PC-3 (cell line): ENCODE measurements at regions not wholly inside any gene's neighbourhood (a gene's known extent, or its start where the extent isn't known, plus 50 kb on each side); places are given as distances from the start of the nearest gene placed in this dataset.

Experiments used
- ATAC-seq: fragments of 200-7000 bp; cut with Tn5 transposase; 2 replicates; pipeline ENCODE4 v1.9.1; 2020; ENCODE audit warnings: mild to moderate bottlenecking, moderate library complexity
- BruUV-seq: library from RNA; stranded (reverse); fragments of 400-500 nt; replicated peaks from 2 replicates; lab custom pipeline; 2021; lab: Mats Ljungman, UMichigan
- CTCF ChIA-PET: fragments of 300-600 bp; sonication (Branson Sonifier 250); formaldehyde crosslinking; loops from one replicate; lab custom pipeline; 2022; ENCODE audit warnings: antibody characterized with exemption; lab: Charles Lee
- POLR2A ChIA-PET: fragments of 300-600 bp; sonication (Branson Sonifier 250); formaldehyde crosslinking; loops from one replicate; lab custom pipeline; 2022; ENCODE audit warnings: antibody characterized with exemption; ENCODE audit not compliant: unreplicated experiment; lab: Charles Lee
- DNase-seq: peaks from one replicate; pipeline ENCODE4 v3.0.0-alpha.2; 2015
- H2AFZ ChIP-seq: fragments of 300-600 bp; sonication (generic); 2 replicates; pipeline ENCODE4 v1.6.0; 2016; ENCODE audit warnings: antibody characterized with exemption, low read length
- H3F3A ChIP-seq: fragments of 300-600 bp; sonication (generic); one replicate; pipeline ENCODE4 v1.6.0; 2017; ENCODE audit warnings: antibody characterized with exemption, low read length, control low read depth, mild to moderate bottlenecking; ENCODE audit not compliant: unreplicated experiment
- H3K27ac ChIP-seq: fragments of 300-600 bp; sonication (generic); 2 replicates; pipeline ENCODE4 v1.5.1; 2016; ENCODE audit warnings: mild to moderate bottlenecking, low read length
- H3K27me3 ChIP-seq: fragments of 300-600 bp; sonication (generic); 2 replicates; pipeline ENCODE4 v1.6.1; 2016; ENCODE audit warnings: low read length, mixed read lengths
- H3K36me3 ChIP-seq: fragments of 300-600 bp; sonication (generic); 2 replicates; pipeline ENCODE4 v1.6.1; 2016; ENCODE audit warnings: low read depth, mixed run types, low read length, mixed read lengths
- H3K4me1 ChIP-seq: fragments of 300-600 bp; sonication (generic); 2 replicates; pipeline ENCODE4 v1.5.1; 2016; ENCODE audit warnings: low read length; ENCODE audit not compliant: insufficient read depth
- H3K4me2 ChIP-seq: fragments of 300-600 bp; sonication (generic); 2 replicates; pipeline ENCODE4 v1.6.0; 2016; ENCODE audit warnings: low read length
- H3K4me3 ChIP-seq: fragments of 300-600 bp; sonication (generic); 2 replicates; pipeline ENCODE4 v1.5.1; 2016; ENCODE audit warnings: mild to moderate bottlenecking, low read length, mixed read lengths
- H3K79me2 ChIP-seq: fragments of 300-600 bp; sonication (generic); 2 replicates; pipeline ENCODE4 v1.6.1; 2017; ENCODE audit warnings: low read length, mixed read lengths
- H3K9ac ChIP-seq: fragments of 300-600 bp; sonication (generic); 2 replicates; pipeline ENCODE4 v1.6.0; 2016; ENCODE audit warnings: mild to moderate bottlenecking, low read length
- H3K9me2 ChIP-seq: fragments of 300-600 bp; sonication (generic); replicated peaks from 2 replicates; pipeline ENCODE4 v1.6.1; 2016; ENCODE audit warnings: mixed run types, low read length, mixed read lengths
- H3K9me3 ChIP-seq: fragments of 300-600 bp; sonication (generic); 2 replicates; pipeline ENCODE4 v1.6.1; 2016; ENCODE audit warnings: low read length, mixed read lengths
- H4K20me1 ChIP-seq: fragments of 300-600 bp; sonication (generic); 2 replicates; pipeline ENCODE4 v1.6.1; 2016; ENCODE audit warnings: low read length, mixed read lengths
- EZH2 ChIP-seq: fragments of 300-600 bp; sonication (generic); IDR thresholded peaks from one replicate; pipeline ENCODE4 v1.6.1; 2017; ENCODE audit warnings: antibody characterized with exemption, mild to moderate bottlenecking, low read length; ENCODE audit not compliant: unreplicated experiment
- EZH2phosphoT487 ChIP-seq: fragments of 300-600 bp; sonication (generic); IDR thresholded peaks from 2 replicates; pipeline ENCODE4 v1.6.1; 2018; ENCODE audit warnings: mild to moderate bottlenecking, antibody characterized with exemption, low read length, borderline replicate concordance
- intact Hi-C: fragments of 100-400 bp; cut with micrococcal nuclease; formaldehyde crosslinking; loops from 2 replicates; pipeline ENCODE4 v1.9.0; 2023
- TF ChIP-seq, protein P1 (sequence below): fragments of 300-600 bp; sonication (generic); conservative IDR thresholded peaks from 2 replicates; pipeline ENCODE4 v1.5.1; 2017; ENCODE audit warnings: antibody characterized with exemption, low read depth, mild to moderate bottlenecking, low read length

DNA sequence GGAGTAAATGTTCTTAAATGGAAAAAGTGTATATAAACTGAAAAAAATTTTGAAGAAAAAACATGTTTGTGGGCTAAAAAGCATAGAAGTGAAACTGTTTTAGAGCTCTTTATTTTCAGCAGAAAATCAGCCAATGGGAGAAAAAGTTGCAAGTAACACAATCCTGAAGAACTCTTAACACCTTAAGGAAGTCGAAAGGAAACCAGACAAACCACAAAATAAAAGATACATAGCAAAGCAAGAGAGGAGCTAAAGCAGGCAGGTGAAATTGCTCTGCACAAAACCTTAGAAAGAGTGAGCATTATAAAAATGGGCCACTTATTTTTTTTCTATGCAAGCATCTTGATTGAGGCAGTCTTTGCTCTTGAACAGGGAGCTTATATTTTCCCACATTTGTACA lies 300.5 kb downstream of the RAP2B start:
- Histone ChIP-seq H3K4me2 (no peak overlapping the region), H3K27ac (no peak overlapping the region), H3K79me2 (no peaks in the 10 kb centered on the region), H4K20me1 (no peaks in the 10 kb centered on the region), H3K4me3 (no peak overlapping the region), H3K36me3 (no peaks in the 10 kb centered on the region), H3F3A (no peaks in the 10 kb centered on the region), H3K9ac (no peak overlapping the region), H3K27me3 (no peaks in the 10 kb centered on the region), H3K9me3 (no peaks in the 10 kb centered on the region), H3K9me2 (no peaks in the 10 kb centered on the region), H3K4me1 (no peaks in the 10 kb centered on the region), H2AFZ (no peak overlapping the region)
- ChIA-PET CTCF (no interaction called here), POLR2A (no interaction called here)
- intact Hi-C loops, result no loop called here
- BruUV-seq, result no TSS peak
- TF ChIP-seq EZH2 (no peak), EZH2phosphoT487 (no peak)
- TF ChIP-seq, protein P1, sequence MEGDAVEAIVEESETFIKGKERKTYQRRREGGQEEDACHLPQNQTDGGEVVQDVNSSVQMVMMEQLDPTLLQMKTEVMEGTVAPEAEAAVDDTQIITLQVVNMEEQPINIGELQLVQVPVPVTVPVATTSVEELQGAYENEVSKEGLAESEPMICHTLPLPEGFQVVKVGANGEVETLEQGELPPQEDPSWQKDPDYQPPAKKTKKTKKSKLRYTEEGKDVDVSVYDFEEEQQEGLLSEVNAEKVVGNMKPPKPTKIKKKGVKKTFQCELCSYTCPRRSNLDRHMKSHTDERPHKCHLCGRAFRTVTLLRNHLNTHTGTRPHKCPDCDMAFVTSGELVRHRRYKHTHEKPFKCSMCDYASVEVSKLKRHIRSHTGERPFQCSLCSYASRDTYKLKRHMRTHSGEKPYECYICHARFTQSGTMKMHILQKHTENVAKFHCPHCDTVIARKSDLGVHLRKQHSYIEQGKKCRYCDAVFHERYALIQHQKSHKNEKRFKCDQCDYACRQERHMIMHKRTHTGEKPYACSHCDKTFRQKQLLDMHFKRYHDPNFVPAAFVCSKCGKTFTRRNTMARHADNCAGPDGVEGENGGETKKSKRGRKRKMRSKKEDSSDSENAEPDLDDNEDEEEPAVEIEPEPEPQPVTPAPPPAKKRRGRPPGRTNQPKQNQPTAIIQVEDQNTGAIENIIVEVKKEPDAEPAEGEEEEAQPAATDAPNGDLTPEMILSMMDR, result no peak
- no peak for ATAC-seq
- DNase-seq, result no peak

DNA sequence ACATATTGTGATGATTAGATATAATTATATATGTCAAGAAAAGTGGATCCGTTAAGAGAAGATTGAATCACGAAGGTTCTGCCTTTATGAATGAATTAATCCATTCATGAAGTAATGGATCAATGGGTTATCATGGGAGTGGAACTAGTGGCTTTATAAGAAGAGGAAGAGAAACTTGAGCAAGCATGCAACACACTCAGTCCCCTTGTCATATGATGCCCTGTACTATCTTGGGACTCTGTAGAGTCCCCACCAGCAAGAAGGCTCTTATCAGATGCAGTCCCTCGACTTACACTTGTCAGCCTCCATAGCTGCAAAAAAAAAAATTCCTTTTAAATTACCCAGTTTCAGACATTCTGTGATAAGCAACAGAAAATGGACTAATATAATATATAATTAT lies 301.9 kb downstream of the RAP2B start:
- Histone ChIP-seq H3K9ac (no peak overlapping the region), H3F3A (no peaks in the 10 kb centered on the region), H3K27me3 (no peaks in the 10 kb centered on the region), H3K27ac (no peak overlapping the region), H4K20me1 (no peaks in the 10 kb centered on the region), H3K9me2 (no peaks in the 10 kb centered on the region), H3K4me3 (no peak overlapping the region), H3K9me3 (no peaks in the 10 kb centered on the region), H3K79me2 (no peaks in the 10 kb centered on the region), H3K36me3 (no peaks in the 10 kb centered on the region), H2AFZ (no peak overlapping the region), H3K4me1 (no peaks in the 10 kb centered on the region), H3K4me2 (no peak overlapping the region)
- intact Hi-C loops, result no loop called here
- BruUV-seq, result no TSS peak
- TF ChIP-seq, protein P1, result no peak
- no peak for TF ChIP-seq EZH2phosphoT487
- no peak for TF ChIP-seq EZH2
- DNase-seq, result no peak
- POLR2A ChIA-PET, result no interaction called here
- no peak for ATAC-seq
- CTCF ChIA-PET, result no interaction called here

DNA sequence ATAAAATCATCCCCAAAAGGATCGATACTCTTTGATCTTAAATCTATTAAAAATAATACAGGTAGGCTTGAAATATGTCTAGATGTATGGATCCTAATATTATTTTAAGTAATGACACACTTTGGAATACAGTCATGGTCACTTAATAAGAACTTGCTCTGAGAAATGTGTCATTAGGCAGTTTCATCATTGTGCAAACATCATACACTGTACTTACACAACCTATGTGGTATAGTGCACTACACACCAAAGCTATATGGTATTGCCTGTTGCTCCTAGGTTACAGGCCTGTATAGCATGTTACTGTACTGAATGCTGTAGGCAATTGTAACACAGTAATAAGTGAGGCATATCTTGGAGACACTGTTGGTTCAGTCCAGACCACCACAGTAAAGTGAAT lies 307.1 kb downstream of the RAP2B start:
- TF ChIP-seq EZH2 (no peak), EZH2phosphoT487 (no peak)
- TF ChIP-seq, protein P1, result no peak
- ChIA-PET CTCF (no interaction called here), POLR2A (no interaction called here)
- no peak for ATAC-seq
- no peak overlapping the region for H3K4me3 ChIP-seq
- H3F3A ChIP-seq, result no peaks in the 10 kb centered on the region
- DNase-seq, result peak; percentile 53
- no TSS peak for BruUV-seq
- H3K36me3 ChIP-seq, result no peaks in the 10 kb centered on the region
- intact Hi-C loops, result no loop called here
- H3K79me2 ChIP-seq, result no peaks in the 10 kb centered on the region
- H2AFZ ChIP-seq, result no peak overlapping the region
- H4K20me1 ChIP-seq, result no peaks in the 10 kb centered on the region
- H3K9me2 ChIP-seq, result no peaks in the 10 kb centered on the region
- no peaks in the 10 kb centered on the region for H3K9me3 ChIP-seq
- H3K4me2 ChIP-seq, result no peak overlapping the region
- H3K27me3 ChIP-seq, result no peaks in the 10 kb centered on the region
- H3K9ac ChIP-seq, result no peak overlapping the region
- no peak overlapping the region for H3K27ac ChIP-seq
- no peaks in the 10 kb centered on the region for H3K4me1 ChIP-seq
